ENCODE measurements at regions not wholly inside any gene's neighbourhood (a gene's known extent, or its start where the extent isn't known, plus 50 kb on each side); places are given as distances from the start of the nearest gene placed in this dataset.

DNA sequence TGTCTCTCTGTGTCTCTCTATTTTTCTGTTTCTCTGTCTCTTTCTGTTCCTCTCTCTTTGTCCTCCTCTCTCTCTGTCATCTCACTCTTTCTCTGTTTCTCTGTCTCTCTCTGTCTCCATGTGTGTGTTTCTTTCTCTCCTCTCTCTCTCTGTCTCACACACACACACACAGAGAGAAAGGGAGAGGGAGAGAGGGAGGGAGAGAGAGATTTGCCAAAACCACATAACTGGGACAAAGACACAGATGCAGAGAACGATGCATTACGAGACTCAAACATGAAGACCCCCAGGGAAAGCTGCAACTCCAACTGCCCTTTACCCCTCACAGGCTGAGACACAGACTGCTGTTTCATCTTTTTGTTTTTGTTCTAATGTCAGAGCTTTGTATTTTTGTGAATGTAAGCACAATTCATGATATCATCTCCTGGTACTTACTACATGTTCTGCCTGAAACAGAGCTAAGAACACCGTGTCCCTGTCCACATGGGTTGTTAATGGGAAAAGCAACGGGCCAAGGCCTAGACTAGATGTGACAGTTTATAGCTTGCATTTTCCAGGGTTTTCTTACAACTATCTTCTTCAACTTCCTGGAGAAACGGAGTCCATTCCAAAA is 177.1 kb upstream of the ARID1B start:
- TF ChIP-seq EZH2phosphoT487 (IDR thresholded peaks at IDR 0.05; ENCODE audit: insufficient read depth, low read depth) (no peak), EZH2 (IDR thresholded peaks at IDR 0.05; ENCODE audit: insufficient read depth, poor library complexity, severe bottlenecking) (no peak)

Measured in GM23248 (cell line).